Left lung (tissue), 4 donors: ENCODE measurements at regions not wholly inside any gene's neighbourhood (a gene's known extent, or its start where the extent isn't known, plus 50 kb on each side); places are given as distances from the start of the nearest gene placed in this dataset.

Experiments
- ATAC-seq: fragments of 200-7000 bp; cut with Tn5 transposase; one replicate; pipeline ENCODE4 v1.9.1; 2020; ENCODE audit warnings: moderate library complexity
- DNase-seq, 4 donors: peaks; one replicate each; pipeline ENCODE4 v3.0.0-alpha.2; 2013 to 2020
- H3K27ac ChIP-seq, 2 donors: fragments of 200-600 bp; sonication (generic) in 1 of 2; one replicate each; pipeline versions ENCODE4 v1.5.0 to v1.8.0; 2020 to 2021
- H3K27me3 ChIP-seq, 2 donors: fragments of 200-600 bp; sonication (generic) in 1 of 2; one replicate each; pipeline versions ENCODE4 v1.5.0 to v1.8.0; 2020 to 2021
- H3K36me3 ChIP-seq, 2 donors: fragments of 200-600 bp; sonication (generic) in 1 of 2; one replicate each; pipeline versions ENCODE4 v1.5.0 to v1.8.0; 2020 to 2021
- H3K4me1 ChIP-seq, 2 donors: fragments of 200-600 bp; one replicate each; pipeline ENCODE4 v1.8.0; 2021
- H3K4me3 ChIP-seq, 2 donors: fragments of 200-600 bp; sonication (generic) in 1 of 2; one replicate each; pipeline versions ENCODE4 v1.5.0 to v1.8.0; 2020 to 2021; ENCODE audit warnings: mild to moderate bottlenecking in 1 of 2
- H3K9me3 ChIP-seq, 2 donors: fragments of 200-600 bp; sonication (generic) in 1 of 2; one replicate each; pipeline versions ENCODE4 v1.5.0 to v1.8.0; 2020 to 2021
- intact Hi-C, 2 donors: fragments of 100-400 bp; cut with DNase I; formaldehyde crosslinking; loops; one replicate each; pipeline versions ENCODE4 v1.11.2 to v1.14.2; 2022
- TF ChIP-seq, protein P1 (sequence below), 2 donors: fragments of 200-600 bp; sonication (generic) in 1 of 2; IDR thresholded peaks; one replicate each; pipeline versions ENCODE4 v1.5.0 to v1.8.0; 2021; ENCODE audit warnings: antibody characterized with exemption in 2 of 2
- donor health status: DM: no; HTN: yes; CAD: no.
- donor health status: DM: no; HTN: no; CAD: no.

GRCh38 chr2:206368484-206368883 lies 74.8 kb upstream of the ADAM23 start:
- no peak for DNase-seq
- Histone ChIP-seq H3K9me3 (peaks cover 0 to 14% of the 10 kb centered on the region in 2 donors), H3K27me3 (no peaks in the 10 kb centered on the region), H3K4me3 (no peak overlapping the region), H3K36me3 (no peaks in the 10 kb centered on the region), H3K4me1 (no peaks in the 10 kb centered on the region), H3K27ac (no peak overlapping the region)
- TF ChIP-seq, protein P1, sequence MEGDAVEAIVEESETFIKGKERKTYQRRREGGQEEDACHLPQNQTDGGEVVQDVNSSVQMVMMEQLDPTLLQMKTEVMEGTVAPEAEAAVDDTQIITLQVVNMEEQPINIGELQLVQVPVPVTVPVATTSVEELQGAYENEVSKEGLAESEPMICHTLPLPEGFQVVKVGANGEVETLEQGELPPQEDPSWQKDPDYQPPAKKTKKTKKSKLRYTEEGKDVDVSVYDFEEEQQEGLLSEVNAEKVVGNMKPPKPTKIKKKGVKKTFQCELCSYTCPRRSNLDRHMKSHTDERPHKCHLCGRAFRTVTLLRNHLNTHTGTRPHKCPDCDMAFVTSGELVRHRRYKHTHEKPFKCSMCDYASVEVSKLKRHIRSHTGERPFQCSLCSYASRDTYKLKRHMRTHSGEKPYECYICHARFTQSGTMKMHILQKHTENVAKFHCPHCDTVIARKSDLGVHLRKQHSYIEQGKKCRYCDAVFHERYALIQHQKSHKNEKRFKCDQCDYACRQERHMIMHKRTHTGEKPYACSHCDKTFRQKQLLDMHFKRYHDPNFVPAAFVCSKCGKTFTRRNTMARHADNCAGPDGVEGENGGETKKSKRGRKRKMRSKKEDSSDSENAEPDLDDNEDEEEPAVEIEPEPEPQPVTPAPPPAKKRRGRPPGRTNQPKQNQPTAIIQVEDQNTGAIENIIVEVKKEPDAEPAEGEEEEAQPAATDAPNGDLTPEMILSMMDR (IDR thresholded peaks at IDR 0.05) = no peak
- ATAC-seq = no peak
- intact Hi-C loops = no loop called here

DNA sequence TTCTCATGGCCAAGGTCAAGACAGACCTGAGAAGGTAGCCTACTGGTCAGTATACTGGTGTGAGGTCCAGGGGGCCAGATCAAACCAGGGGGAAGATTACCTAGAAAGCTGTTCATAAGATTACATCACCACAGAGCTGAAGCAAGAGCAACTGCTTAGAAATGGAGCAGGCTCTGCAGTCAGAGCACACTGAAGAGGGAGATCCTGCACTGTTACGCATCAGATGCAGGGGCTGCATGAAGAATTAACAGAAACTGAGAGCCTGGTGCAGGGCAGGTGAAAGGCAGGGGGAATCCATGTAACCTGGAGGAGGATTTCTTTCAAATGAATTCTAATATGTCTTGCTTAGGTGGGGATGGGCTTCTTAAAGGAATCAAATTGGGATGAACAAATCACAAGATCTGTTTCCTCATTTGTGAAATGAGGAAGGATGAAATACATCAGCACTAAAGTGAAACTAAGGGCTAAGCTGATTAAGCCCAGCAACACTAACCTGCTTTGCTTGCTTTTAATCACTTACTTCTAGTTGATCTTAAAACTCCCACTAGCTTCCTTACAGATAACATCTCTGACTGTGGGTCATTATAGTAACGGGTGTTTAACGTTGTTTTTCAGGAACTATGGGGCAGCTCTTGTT lies 74.3 kb upstream of the ADAM23 start:
- ATAC-seq (no peak), DNase-seq (no peak)
- Histone ChIP-seq H3K27me3 (no peaks in the 10 kb centered on the region), H3K36me3 (no peaks in the 10 kb centered on the region), H3K4me1 (no peaks in the 10 kb centered on the region), H3K4me3 (no peak overlapping the region), H3K27ac (no peak overlapping the region), H3K9me3 (peaks cover 0 to 14% of the 10 kb centered on the region in 2 donors)
- intact Hi-C loops = no loop called here
- TF ChIP-seq, protein P1 (IDR thresholded peaks at IDR 0.05) = no peak

DNA sequence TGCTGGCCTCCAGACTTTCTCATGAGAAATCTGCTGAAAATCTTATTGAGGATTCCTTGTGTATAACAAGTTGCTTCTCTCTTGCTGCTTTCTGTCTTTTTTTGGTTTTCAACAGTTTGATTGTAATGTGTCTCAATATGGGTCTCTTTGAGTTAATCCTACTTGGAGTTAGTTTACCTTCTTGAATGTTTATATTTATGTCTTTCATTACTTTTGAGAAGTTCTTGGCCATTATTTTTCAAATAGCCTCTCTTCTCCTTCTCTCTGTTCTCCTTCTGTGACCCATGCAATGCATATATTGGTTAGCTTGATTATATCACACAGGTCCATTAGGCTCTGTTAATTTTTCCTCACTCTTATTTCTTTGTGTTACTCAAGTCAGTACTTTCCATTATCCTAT lies 67.4 kb upstream of the ADAM23 start:
- intact Hi-C loops = no loop called here
- TF ChIP-seq, protein P1 (IDR thresholded peaks at IDR 0.05) = no peak
- ATAC-seq (no peak), DNase-seq (no peak)
- Histone ChIP-seq H3K4me3 (no peak overlapping the region), H3K9me3 (peaks cover 0 to 24% of the 10 kb centered on the region in 2 donors), H3K27me3 (no peaks in the 10 kb centered on the region), H3K36me3 (no peaks in the 10 kb centered on the region), H3K27ac (no peak overlapping the region), H3K4me1 (no peaks in the 10 kb centered on the region)

- Histone ChIP-seq H3K36me3 (no peaks in the 10 kb centered on the region), H3K9me3 (peaks cover 0 to 23% of the 10 kb centered on the region in 2 donors), H3K4me3 (no peak overlapping the region), H3K4me1 (no peaks in the 10 kb centered on the region), H3K27ac (no peak overlapping the region), H3K27me3 (no peaks in the 10 kb centered on the region)
- intact Hi-C loops = no loop called here
- ATAC-seq (peak; percentile 26), DNase-seq (peak in 2 of 4 donors; percentile 5 to 7)
- TF ChIP-seq, protein P1 (IDR thresholded peaks at IDR 0.05) = no peak
These were observed 64.5 kb upstream of the ADAM23 start for GRCh38 chr2:206378835-206379234.

DNA sequence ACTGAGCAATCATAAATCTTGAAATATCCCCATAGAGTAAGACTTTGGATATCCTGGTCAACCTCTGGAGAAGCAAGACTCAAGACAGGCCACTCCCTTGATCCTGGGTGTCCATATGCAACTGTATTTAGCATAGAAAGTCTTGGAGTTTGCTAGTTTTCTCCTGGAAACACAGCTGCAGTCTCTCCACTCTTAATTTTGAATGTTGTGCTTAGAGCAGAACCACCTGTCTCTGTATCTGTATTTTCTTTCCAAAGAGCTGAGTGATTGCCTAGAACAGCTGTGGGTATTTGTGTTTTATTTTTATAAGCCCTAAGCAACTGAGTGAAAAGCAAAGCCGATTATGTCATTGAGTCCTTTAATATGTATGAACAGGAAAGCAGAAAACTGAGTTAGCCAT lies 64.1 kb upstream of the ADAM23 start:
- Histone ChIP-seq H3K27ac (no peak overlapping the region), H3K36me3 (no peaks in the 10 kb centered on the region), H3K27me3 (no peaks in the 10 kb centered on the region), H3K9me3 (peaks cover 0 to 27% of the 10 kb centered on the region in 2 donors), H3K4me1 (no peaks in the 10 kb centered on the region), H3K4me3 (no peak overlapping the region)
- intact Hi-C loops = no loop called here
- ATAC-seq (no peak), DNase-seq (peak in 2 of 4 donors; percentile 74 to 79)
- TF ChIP-seq, protein P1 (IDR thresholded peaks at IDR 0.05) = no peak
